NCI-H2107 treated with DMSO at 0.1 percent for 48 hours (cell line): ENCODE measurements at regions not wholly inside any gene's neighbourhood (a gene's known extent, or its start where the extent isn't known, plus 50 kb on each side); places are given as distances from the start of the nearest gene placed in this dataset.

Experiments used
- DNase-seq: peaks from one replicate; lab custom pipeline; 2025; ENCODE audit not compliant: unreplicated experiment; lab: John Stamatoyannopoulos, UW

- no peak for DNase-seq
Observed at GRCh38 chr13:82729401-82729800, 1152.9 kb downstream of the SLITRK1 start.

- DNase-seq = no peak
Observed at GRCh38 chr13:82720986-82721385, 1161.3 kb downstream of the SLITRK1 start.

GRCh38 chr13:82719987-82720386, 1162.3 kb downstream of the SLITRK1 start:
- DNase-seq = no peak

- DNase-seq = no peak
Observed at GRCh38 chr13:82717249-82717648, 1165.0 kb downstream of the SLITRK1 start.

- no peak for DNase-seq
Observed at GRCh38 chr13:82713687-82714405, 1168.4 kb downstream of the SLITRK1 start.

GRCh38 chr13:82702513-82702912, 1179.8 kb downstream of the SLITRK1 start:
- no peak for DNase-seq

- DNase-seq = no peak
Observed at GRCh38 chr13:82701020-82701419, 1181.3 kb downstream of the SLITRK1 start.

GRCh38 chr13:82698941-82699340, 1183.3 kb downstream of the SLITRK1 start:
- DNase-seq = no peak

- no peak for DNase-seq
Observed at GRCh38 chr13:82698383-82698782, 1183.9 kb downstream of the SLITRK1 start.

GRCh38 chr13:82693607-82694006, 1188.7 kb downstream of the SLITRK1 start:
- no peak for DNase-seq

- peak; percentile 22 for DNase-seq
Observed at GRCh38 chr13:82688400-82688994, 1193.8 kb downstream of the SLITRK1 start.

GRCh38 chr13:82687884-82688283, 1194.4 kb downstream of the SLITRK1 start:
- DNase-seq = no peak

- DNase-seq = no peak
Observed at GRCh38 chr13:82681535-82681934, 1200.7 kb downstream of the SLITRK1 start.

GRCh38 chr13:82678052-82678451, 1204.2 kb downstream of the SLITRK1 start:
- DNase-seq = no peak

GRCh38 chr13:82675024-82675423, 1207.2 kb downstream of the SLITRK1 start:
- DNase-seq = no peak

GRCh38 chr13:82674546-82674945, 1207.7 kb downstream of the SLITRK1 start:
- no peak for DNase-seq

- no peak for DNase-seq
Observed at GRCh38 chr13:82672248-82672647, 1210.0 kb downstream of the SLITRK1 start.

GRCh38 chr13:82664183-82664582, 1218.1 kb downstream of the SLITRK1 start:
- no peak for DNase-seq

- DNase-seq = no peak
Observed at GRCh38 chr13:82661126-82661525, 1221.1 kb downstream of the SLITRK1 start.

- DNase-seq = no peak
Observed at GRCh38 chr13:82658811-82659210, 1223.5 kb downstream of the SLITRK1 start.

- no peak for DNase-seq
Observed at GRCh38 chr13:82657471-82657870, 1224.8 kb downstream of the SLITRK1 start.
